ENCODE measurements at regions not wholly inside any gene's neighbourhood (a gene's known extent, or its start where the extent isn't known, plus 50 kb on each side); places are given as distances from the start of the nearest gene placed in this dataset.

- WGBS (ENCODE audit: insufficient coverage, insufficient read length) = no CpG with 5 or more reads among the region's 13 CpGs
- H3K4me3 ChIP-seq (ENCODE audit: low read length) = no peak overlapping the region
Observed at GRCh38 chr18:37662546-37663339, 97.1 kb upstream of the CELF4 start.

DNA sequence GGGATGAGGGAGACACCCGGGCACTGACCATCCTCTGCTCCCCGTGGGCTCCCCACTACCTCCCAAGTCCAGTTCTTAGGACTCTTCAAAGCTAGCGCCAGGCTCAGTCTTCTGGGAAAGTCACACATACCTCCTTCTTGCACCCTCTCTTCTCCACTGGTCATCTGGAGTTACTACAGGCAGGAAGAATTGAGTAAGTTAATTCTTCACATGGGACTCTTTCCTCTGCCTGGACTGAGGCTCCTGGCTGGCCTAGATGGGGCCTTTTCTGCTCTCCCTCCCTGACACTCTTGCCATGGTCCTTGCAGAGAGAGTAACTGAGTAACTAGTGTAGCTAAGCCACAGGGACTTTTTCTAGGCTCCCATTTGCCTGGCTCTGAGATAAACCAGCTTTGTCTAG is 96.5 kb upstream of the CELF4 start:
- Histone ChIP-seq H3K36me3 (ENCODE audit: control insufficient read depth, insufficient read depth, low read length) (no peaks in the 10 kb centered on the region), H3K4me1 (ENCODE audit: control insufficient read depth, insufficient read depth, low read length) (peaks cover 3% of the 10 kb centered on the region; the same call in 1 of the 2 replicates), H3K4me3 (ENCODE audit: low read length) (no peak overlapping the region), H3K27me3 (ENCODE audit: control insufficient read depth, insufficient read depth, low read length) (no peaks in the 10 kb centered on the region), H3K9me3 (ENCODE audit: control insufficient read depth, insufficient read depth, low read length) (no peaks in the 10 kb centered on the region), H3K27ac (ENCODE audit: low read length) (no peak overlapping the region)
- no CpG with 5 or more reads among the region's 3 CpGs for WGBS (ENCODE audit: insufficient coverage, insufficient read length)
- no peak for DNase-seq (ENCODE audit: low read depth, low spot score)

More at GRCh38 chr18:37662546-37663339, 97.1 kb upstream of the CELF4 start:
- H3K27ac ChIP-seq (ENCODE audit: low read length) = no peak overlapping the region
- no peak for DNase-seq (ENCODE audit: low read depth, low spot score)
- H3K9me3 ChIP-seq (ENCODE audit: control insufficient read depth, insufficient read depth, low read length) = no peaks in the 10 kb centered on the region
- H3K36me3 ChIP-seq (ENCODE audit: control insufficient read depth, insufficient read depth, low read length) = no peaks in the 10 kb centered on the region
- peaks cover 3% of the 10 kb centered on the region; the same call in 1 of the 2 replicates for H3K4me1 ChIP-seq (ENCODE audit: control insufficient read depth, insufficient read depth, low read length)
- H3K27me3 ChIP-seq (ENCODE audit: control insufficient read depth, insufficient read depth, low read length) = no peaks in the 10 kb centered on the region

GRCh38 chr18:37661478-37661877 is 95.9 kb upstream of the CELF4 start:
- no peak for DNase-seq (ENCODE audit: low read depth, low spot score)
- Histone ChIP-seq H3K27ac (ENCODE audit: low read length) (no peak overlapping the region), H3K4me1 (ENCODE audit: control insufficient read depth, insufficient read depth, low read length) (peaks cover 3% of the 10 kb centered on the region; the same call in 1 of the 2 replicates), H3K9me3 (ENCODE audit: control insufficient read depth, insufficient read depth, low read length) (no peaks in the 10 kb centered on the region), H3K27me3 (ENCODE audit: control insufficient read depth, insufficient read depth, low read length) (no peaks in the 10 kb centered on the region), H3K36me3 (ENCODE audit: control insufficient read depth, insufficient read depth, low read length) (no peaks in the 10 kb centered on the region), H3K4me3 (ENCODE audit: low read length) (no peak overlapping the region)
- WGBS (ENCODE audit: insufficient coverage, insufficient read length) = no CpG with 5 or more reads among the region's 4 CpGs

DNA sequence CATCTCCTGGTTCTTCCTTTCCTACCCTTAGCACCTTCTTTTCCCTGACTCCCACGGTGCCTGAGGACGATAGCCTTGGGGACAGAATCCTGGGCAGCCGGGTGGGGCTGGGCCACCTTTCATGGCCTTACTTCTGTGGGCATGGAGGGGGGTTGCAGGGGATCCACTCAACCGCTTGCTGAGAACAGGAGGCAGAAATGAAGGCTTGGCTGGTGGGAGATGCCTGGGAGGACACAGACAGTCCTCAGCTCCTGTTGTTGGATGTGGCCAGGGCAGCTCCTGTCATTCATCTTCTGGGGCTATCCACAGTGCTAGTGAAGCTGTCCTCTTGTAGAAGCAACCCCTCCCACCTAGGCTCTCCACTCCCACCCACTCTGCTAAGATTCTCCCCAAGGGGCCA is 95.5 kb upstream of the CELF4 start:
- Histone ChIP-seq H3K27me3 (ENCODE audit: control insufficient read depth, insufficient read depth, low read length) (no peaks in the 10 kb centered on the region), H3K4me3 (ENCODE audit: low read length) (no peak overlapping the region), H3K4me1 (ENCODE audit: control insufficient read depth, insufficient read depth, low read length) (peaks cover 3% of the 10 kb centered on the region; the same call in 1 of the 2 replicates), H3K36me3 (ENCODE audit: control insufficient read depth, insufficient read depth, low read length) (no peaks in the 10 kb centered on the region), H3K27ac (ENCODE audit: low read length) (no peak overlapping the region), H3K9me3 (ENCODE audit: control insufficient read depth, insufficient read depth, low read length) (no peaks in the 10 kb centered on the region)
- no CpG with 5 or more reads among the region's 4 CpGs for WGBS (ENCODE audit: insufficient coverage, insufficient read length)
- no peak for DNase-seq (ENCODE audit: low read depth, low spot score)

DNA sequence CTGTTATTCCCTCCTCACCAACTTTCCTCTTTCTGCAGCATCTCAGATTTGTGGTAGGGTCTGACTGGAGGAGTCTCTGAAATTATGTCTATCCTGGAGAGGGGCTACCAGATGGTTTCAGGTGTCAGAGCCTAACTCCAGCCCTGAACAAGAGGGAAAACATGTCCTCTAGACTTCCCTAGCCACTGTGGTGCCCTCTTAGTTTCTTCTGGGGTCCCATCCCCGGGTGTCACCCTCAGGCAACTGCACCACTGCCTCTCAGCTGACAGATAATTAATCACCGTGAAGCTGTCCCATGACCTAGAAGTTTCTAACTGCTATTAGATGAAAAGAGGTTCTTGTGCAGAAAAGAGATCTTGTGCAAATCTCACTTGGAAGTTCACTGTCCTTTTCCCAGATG is 95.1 kb upstream of the CELF4 start:
- H3K27me3 ChIP-seq (ENCODE audit: control insufficient read depth, insufficient read depth, low read length) = no peaks in the 10 kb centered on the region
- no peak overlapping the region for H3K4me3 ChIP-seq (ENCODE audit: low read length)
- no peaks in the 10 kb centered on the region for H3K9me3 ChIP-seq (ENCODE audit: control insufficient read depth, insufficient read depth, low read length)
- no CpG with 5 or more reads among the region's 2 CpGs for WGBS (ENCODE audit: insufficient coverage, insufficient read length)
- no peaks in the 10 kb centered on the region for H3K36me3 ChIP-seq (ENCODE audit: control insufficient read depth, insufficient read depth, low read length)
- H3K27ac ChIP-seq (ENCODE audit: low read length) = no peak overlapping the region
- peaks cover 3% of the 10 kb centered on the region; the same call in 1 of the 2 replicates for H3K4me1 ChIP-seq (ENCODE audit: control insufficient read depth, insufficient read depth, low read length)
- no peak for DNase-seq (ENCODE audit: low read depth, low spot score)

DNA sequence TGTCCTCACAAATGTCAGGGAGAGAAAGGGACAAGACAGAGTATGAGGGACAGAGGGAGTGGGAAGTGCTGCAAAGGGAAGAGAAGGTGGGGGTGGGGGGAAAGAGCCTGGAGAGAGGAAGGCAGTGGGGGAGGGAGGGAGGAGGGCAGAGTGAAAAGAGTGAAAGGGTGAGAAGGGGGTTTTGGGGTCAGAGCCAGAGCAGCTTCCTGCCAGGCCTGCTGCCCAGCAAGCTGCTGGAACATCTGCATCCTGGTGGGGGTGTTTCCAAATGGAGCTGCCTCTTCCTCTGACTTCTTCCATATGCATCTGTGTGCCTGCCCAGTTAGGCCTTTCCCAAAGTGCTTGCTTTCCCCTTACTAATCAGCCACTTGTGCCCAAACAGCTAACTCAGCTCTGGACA is 94.3 kb upstream of the CELF4 start:
- H3K27me3 ChIP-seq (ENCODE audit: control insufficient read depth, insufficient read depth, low read length) = no peaks in the 10 kb centered on the region
- no peak overlapping the region for H3K4me3 ChIP-seq (ENCODE audit: low read length)
- peaks cover 3% of the 10 kb centered on the region; the same call in 1 of the 2 replicates for H3K4me1 ChIP-seq (ENCODE audit: control insufficient read depth, insufficient read depth, low read length)
- no peak for DNase-seq (ENCODE audit: low read depth, low spot score)
- no peaks in the 10 kb centered on the region for H3K36me3 ChIP-seq (ENCODE audit: control insufficient read depth, insufficient read depth, low read length)
- H3K9me3 ChIP-seq (ENCODE audit: control insufficient read depth, insufficient read depth, low read length) = no peaks in the 10 kb centered on the region
- no peak overlapping the region for H3K27ac ChIP-seq (ENCODE audit: low read length)

- WGBS (ENCODE audit: insufficient coverage, insufficient read length) = no CpG with 5 or more reads among the region's 1 CpG
- no peaks in the 10 kb centered on the region for H3K27me3 ChIP-seq (ENCODE audit: control insufficient read depth, insufficient read depth, low read length)
- no peak for DNase-seq (ENCODE audit: low read depth, low spot score)
- no peaks in the 10 kb centered on the region for H3K9me3 ChIP-seq (ENCODE audit: control insufficient read depth, insufficient read depth, low read length)
- H3K36me3 ChIP-seq (ENCODE audit: control insufficient read depth, insufficient read depth, low read length) = no peaks in the 10 kb centered on the region
- H3K4me1 ChIP-seq (ENCODE audit: control insufficient read depth, insufficient read depth, low read length) = peaks cover 3% of the 10 kb centered on the region; the same call in 1 of the 2 replicates
- H3K4me3 ChIP-seq (ENCODE audit: low read length) = no peak overlapping the region
- no peak overlapping the region for H3K27ac ChIP-seq (ENCODE audit: low read length)
Observed at GRCh38 chr18:37658894-37659293, 93.3 kb upstream of the CELF4 start.

- Histone ChIP-seq H3K9me3 (ENCODE audit: control insufficient read depth, insufficient read depth, low read length) (no peaks in the 10 kb centered on the region), H3K27me3 (ENCODE audit: control insufficient read depth, insufficient read depth, low read length) (no peaks in the 10 kb centered on the region), H3K4me3 (ENCODE audit: low read length) (no peak overlapping the region), H3K4me1 (ENCODE audit: control insufficient read depth, insufficient read depth, low read length) (peaks cover 3% of the 10 kb centered on the region; the same call in 1 of the 2 replicates), H3K36me3 (ENCODE audit: control insufficient read depth, insufficient read depth, low read length) (no peaks in the 10 kb centered on the region), H3K27ac (ENCODE audit: low read length) (no peak overlapping the region)
- DNase-seq (ENCODE audit: low read depth, low spot score) = no peak
- no CpG with 5 or more reads among the region's 1 CpG for WGBS (ENCODE audit: insufficient coverage, insufficient read length)
Observed at GRCh38 chr18:37657493-37657892, 91.9 kb upstream of the CELF4 start.

- DNase-seq (ENCODE audit: low read depth, low spot score) = no peak
- WGBS (ENCODE audit: insufficient coverage, insufficient read length) = no CpG with 5 or more reads among the region's 4 CpGs
Observed at GRCh38 chr18:37654731-37655369, 89.3 kb upstream of the CELF4 start.

DNA sequence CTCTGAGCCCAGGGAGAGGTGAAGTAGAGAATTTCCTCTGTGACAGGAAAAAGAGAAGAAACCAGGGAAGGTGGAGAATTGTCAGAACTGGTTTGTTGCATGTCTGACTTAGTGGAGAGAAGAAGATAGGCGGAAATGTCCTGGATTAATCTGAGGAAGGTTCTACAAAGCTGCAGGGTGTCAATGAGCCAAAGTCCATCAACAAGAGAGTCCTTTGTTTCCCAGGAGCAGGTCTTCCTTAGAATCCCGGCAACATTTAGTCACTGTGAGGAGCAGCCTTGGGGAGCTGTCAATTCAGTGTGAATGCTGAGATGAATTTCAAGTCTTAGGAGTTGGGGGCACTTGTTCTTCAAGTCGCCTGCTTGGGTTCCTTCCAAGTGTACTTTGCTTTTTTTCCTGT is 88.4 kb upstream of the CELF4 start:
- H3K36me3 ChIP-seq (ENCODE audit: control insufficient read depth, insufficient read depth, low read length) = no peaks in the 10 kb centered on the region
- H3K27me3 ChIP-seq (ENCODE audit: control insufficient read depth, insufficient read depth, low read length) = no peaks in the 10 kb centered on the region
- H3K9me3 ChIP-seq (ENCODE audit: control insufficient read depth, insufficient read depth, low read length) = no peaks in the 10 kb centered on the region
- no peak overlapping the region for H3K27ac ChIP-seq (ENCODE audit: low read length)
- H3K4me3 ChIP-seq (ENCODE audit: low read length) = no peak overlapping the region
- no peak for DNase-seq (ENCODE audit: low read depth, low spot score)
- WGBS (ENCODE audit: insufficient coverage, insufficient read length) = no CpG with 5 or more reads among the region's 3 CpGs
- H3K4me1 ChIP-seq (ENCODE audit: control insufficient read depth, insufficient read depth, low read length) = no peaks in the 10 kb centered on the region

More at GRCh38 chr18:37654731-37655369, 89.3 kb upstream of the CELF4 start:
- peaks cover under 1% of the 10 kb centered on the region; the same call in 1 of the 2 replicates for H3K4me1 ChIP-seq (ENCODE audit: control insufficient read depth, insufficient read depth, low read length)
- H3K4me3 ChIP-seq (ENCODE audit: low read length) = no peak overlapping the region
- H3K9me3 ChIP-seq (ENCODE audit: control insufficient read depth, insufficient read depth, low read length) = no peaks in the 10 kb centered on the region
- H3K27me3 ChIP-seq (ENCODE audit: control insufficient read depth, insufficient read depth, low read length) = no peaks in the 10 kb centered on the region
- H3K27ac ChIP-seq (ENCODE audit: low read length) = no peak overlapping the region
- H3K36me3 ChIP-seq (ENCODE audit: control insufficient read depth, insufficient read depth, low read length) = no peaks in the 10 kb centered on the region
